Endodermal cell (in vitro differentiated cells): ENCODE measurements at regions not wholly inside any gene's neighbourhood (a gene's known extent, or its start where the extent isn't known, plus 50 kb on each side); places are given as distances from the start of the nearest gene placed in this dataset.
"Not testable (repeated sequence)": the region's sequence is repeated elsewhere in the genome, so short reads cannot be mapped to it uniquely, and the experiment has no call there.

Source experiments
- DNase-seq: peaks from one replicate; pipeline ENCODE4 v3.0.0-alpha.2; 2017
- H3K27ac ChIP-seq: 2 replicates; pipeline ENCODE4 v1.5.1; 2013; ENCODE audit warnings: mild to moderate bottlenecking, low read depth, low read length, moderate library complexity
- H3K27me3 ChIP-seq: 2 replicates; pipeline ENCODE4 v1.6.1; 2013; ENCODE audit warnings: mild to moderate bottlenecking, low read length, moderate library complexity; ENCODE audit not compliant: insufficient read depth, control insufficient read depth, poor library complexity, severe bottlenecking
- H3K36me3 ChIP-seq: 2 replicates; pipeline ENCODE4 v1.7.0; 2013; ENCODE audit warnings: mild to moderate bottlenecking, low read length, moderate library complexity; ENCODE audit not compliant: control insufficient read depth, insufficient read depth
- H3K4me1 ChIP-seq: one replicate; pipeline ENCODE4 v1.7.0; 2013; ENCODE audit warnings: low read length; ENCODE audit not compliant: control insufficient read depth, insufficient read depth
- H3K4me3 ChIP-seq: 2 replicates; pipeline ENCODE4 v1.5.1; 2013; ENCODE audit warnings: mild to moderate bottlenecking, low read length, moderate library complexity
- H3K9ac ChIP-seq: 2 replicates; pipeline ENCODE4 v1.6.1; 2013; ENCODE audit warnings: mild to moderate bottlenecking, low read length, moderate library complexity; ENCODE audit not compliant: poor library complexity, severe bottlenecking; ENCODE audit errors: extremely low read depth
- H3K9me3 ChIP-seq: 2 replicates; pipeline ENCODE4 v1.6.1; 2013; ENCODE audit warnings: mild to moderate bottlenecking, low read length, moderate library complexity; ENCODE audit not compliant: control insufficient read depth
- H3K27ac Mint-ChIP-seq: 2 replicates; pipeline ENCODE4 v1.8.0; 2020; ENCODE audit warnings: mixed read lengths
- H3K27me3 Mint-ChIP-seq: 2 replicates; pipeline ENCODE4 v1.8.0; 2021; ENCODE audit warnings: mild to moderate bottlenecking, mixed read lengths; ENCODE audit not compliant: insufficient read depth
- H3K36me3 Mint-ChIP-seq: 2 replicates; pipeline ENCODE4 v1.8.0; 2020; ENCODE audit warnings: low read depth, mixed read lengths
- H3K4me1 Mint-ChIP-seq: 2 replicates; pipeline ENCODE4 v1.8.0; 2020; ENCODE audit warnings: mixed read lengths
- H3K4me3 Mint-ChIP-seq: 2 replicates; pipeline ENCODE4 v1.8.0; 2020; ENCODE audit warnings: mild to moderate bottlenecking, moderate library complexity, mixed read lengths
- H3K9me3 Mint-ChIP-seq: 2 replicates; pipeline ENCODE4 v1.8.0; 2020; ENCODE audit warnings: mild to moderate bottlenecking, mixed read lengths
- WGBS, 2 experiments: methylation state at CpG; one replicate each; pipeline versions ENCODE4 v1.1.5 to v1.1.7; 2013; ENCODE audit warnings: missing lambda C conversion rate in 2 of 2, mixed read lengths in 1 of 2; ENCODE audit not compliant: insufficient coverage in 1 of 2, insufficient read length in 1 of 2; 5-methylcytosine and 5-hydroxymethylcytosine counted together
- TF ChIP-seq, protein P1 (sequence below): fragments of 200-600 bp; sonication (generic); conservative IDR thresholded peaks from 2 replicates; pipeline ENCODE4 v1.5.0; 2021; ENCODE audit warnings: antibody characterized with exemption, mild to moderate bottlenecking

DNA sequence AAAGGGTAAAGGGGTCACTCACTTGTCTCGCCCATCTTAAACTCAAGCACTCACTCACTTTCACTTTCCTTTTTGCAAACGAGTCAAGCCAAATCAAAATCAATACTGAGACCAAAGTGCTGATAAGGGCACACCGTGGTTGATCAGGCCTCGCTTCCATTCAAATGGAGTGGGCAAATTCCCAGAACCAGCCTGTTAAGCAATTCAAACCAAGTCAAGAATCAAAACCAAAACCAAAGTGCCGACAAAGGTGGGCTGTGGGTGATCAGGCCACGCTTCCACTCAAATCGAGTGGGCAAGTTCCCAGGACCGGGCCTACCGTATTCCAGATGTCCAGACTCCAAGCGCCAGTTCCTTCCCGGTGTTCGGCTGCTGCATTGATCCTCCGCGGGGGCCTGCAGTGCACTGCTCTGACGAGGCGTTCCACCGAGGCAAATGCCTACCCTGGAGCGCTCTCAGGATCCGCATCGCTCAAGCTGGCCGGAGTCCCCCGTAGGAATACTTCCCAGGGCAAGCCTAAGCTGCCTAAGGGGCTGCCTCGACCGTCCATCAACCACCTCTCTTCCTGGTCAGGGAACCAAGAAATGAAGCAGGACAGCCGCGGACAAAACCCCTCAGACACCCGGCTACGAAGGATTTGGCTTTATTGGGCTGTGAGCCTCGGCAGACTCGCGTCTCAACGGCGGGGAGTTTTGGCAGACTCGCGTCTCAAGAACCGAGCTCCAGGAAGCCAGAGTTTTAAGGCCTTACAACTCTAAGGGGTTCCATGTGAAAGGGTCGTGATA, 89.9 kb upstream of the SLC1A4 start:
- Histone ChIP-seq H3K36me3 (no peaks in the 10 kb centered on the region), H3K4me1 (no peaks in the 10 kb centered on the region), H3K9me3 (no peaks in the 10 kb centered on the region), H3K27me3 (no peaks in the 10 kb centered on the region), H3K9ac (no peak overlapping the region), H3K27ac (no peak overlapping the region), H3K4me3 (no peak overlapping the region)
- Mint-ChIP-seq H3K27ac (no peak overlapping the region), H3K36me3 (no peaks in the 10 kb centered on the region), H3K27me3 (peaks cover 10% of the 10 kb centered on the region), H3K4me1 (no peaks in the 10 kb centered on the region), H3K9me3 (peaks cover 2% of the 10 kb centered on the region), H3K4me3 (no peak overlapping the region)
- WGBS, 2 experiments, result 88 to 92% methylated on average over 27 to 37 of the region's 37 CpGs
- DNase-seq, result no peak
- TF ChIP-seq, protein P1, sequence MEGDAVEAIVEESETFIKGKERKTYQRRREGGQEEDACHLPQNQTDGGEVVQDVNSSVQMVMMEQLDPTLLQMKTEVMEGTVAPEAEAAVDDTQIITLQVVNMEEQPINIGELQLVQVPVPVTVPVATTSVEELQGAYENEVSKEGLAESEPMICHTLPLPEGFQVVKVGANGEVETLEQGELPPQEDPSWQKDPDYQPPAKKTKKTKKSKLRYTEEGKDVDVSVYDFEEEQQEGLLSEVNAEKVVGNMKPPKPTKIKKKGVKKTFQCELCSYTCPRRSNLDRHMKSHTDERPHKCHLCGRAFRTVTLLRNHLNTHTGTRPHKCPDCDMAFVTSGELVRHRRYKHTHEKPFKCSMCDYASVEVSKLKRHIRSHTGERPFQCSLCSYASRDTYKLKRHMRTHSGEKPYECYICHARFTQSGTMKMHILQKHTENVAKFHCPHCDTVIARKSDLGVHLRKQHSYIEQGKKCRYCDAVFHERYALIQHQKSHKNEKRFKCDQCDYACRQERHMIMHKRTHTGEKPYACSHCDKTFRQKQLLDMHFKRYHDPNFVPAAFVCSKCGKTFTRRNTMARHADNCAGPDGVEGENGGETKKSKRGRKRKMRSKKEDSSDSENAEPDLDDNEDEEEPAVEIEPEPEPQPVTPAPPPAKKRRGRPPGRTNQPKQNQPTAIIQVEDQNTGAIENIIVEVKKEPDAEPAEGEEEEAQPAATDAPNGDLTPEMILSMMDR, result no peak

DNA sequence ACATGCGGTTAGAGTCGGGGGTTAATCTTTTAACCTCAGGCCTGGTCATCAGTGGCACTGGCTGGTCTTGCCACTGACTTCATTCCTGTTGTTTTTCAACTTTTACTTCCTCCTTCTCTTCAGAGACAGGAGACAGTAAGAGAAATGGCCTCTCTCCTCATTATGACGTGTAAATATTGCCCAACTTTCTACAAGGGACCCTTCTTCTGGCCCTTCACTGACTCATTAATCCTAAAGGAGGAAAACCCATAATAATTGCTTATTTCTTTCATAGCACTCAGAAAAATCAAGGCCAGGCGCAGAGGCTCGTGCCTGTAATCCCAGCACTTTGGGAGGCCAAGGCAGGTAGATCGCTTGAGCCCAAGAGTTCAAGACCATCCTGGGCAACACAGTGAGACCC, 89.3 kb upstream of the SLC1A4 start:
- H3K9me3 ChIP-seq, result not testable (repeated sequence)
- WGBS, 2 experiments, result 85 to 90% methylated on average over 6 of the region's 6 CpGs

DNA sequence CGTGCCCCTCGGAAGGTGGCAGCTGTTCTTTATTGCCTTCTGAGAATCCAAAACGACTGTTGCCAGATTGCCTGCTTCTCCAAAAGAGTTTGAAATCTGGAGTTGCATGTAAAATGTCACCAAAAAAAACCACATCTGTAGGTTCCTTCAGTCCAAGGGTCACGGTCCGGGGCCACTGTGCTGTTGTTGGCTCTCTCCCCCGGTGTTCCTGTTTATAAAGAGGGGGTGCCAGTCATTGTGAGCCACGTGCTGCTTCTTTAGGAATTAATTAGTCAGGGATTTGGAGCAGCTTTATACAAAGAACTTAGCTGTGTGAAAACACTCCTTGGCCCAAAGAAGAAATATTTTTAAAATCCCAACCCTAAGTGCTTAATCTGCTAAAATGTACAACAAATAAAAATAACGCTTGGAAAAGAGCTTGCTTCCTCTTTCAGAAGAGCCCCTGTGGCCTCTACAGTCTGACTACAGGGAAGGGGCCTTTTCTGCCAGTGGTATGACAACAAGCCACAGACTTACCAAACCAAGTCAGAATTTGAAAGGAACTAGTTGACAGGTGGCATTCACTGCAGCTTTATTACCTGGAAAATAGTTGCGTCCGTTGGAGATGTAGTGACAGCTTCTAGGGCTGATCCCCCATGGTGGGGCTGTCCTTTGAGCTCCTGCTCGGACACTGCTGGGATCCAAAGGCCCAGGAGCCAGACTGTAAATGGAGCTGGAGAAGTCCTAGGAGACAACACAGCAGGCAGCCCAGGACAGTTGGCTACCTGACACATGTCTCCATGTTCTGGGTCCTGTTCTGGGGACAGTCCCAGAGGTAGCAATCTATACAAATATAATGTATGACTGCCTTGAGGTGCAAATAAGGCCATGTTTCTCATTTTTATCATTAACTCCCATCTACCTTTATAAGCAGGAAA, 84.5 kb upstream of the SLC1A4 start:
- Mint-ChIP-seq H3K27ac (no peak overlapping the region), H3K27me3 (no peaks in the 10 kb centered on the region), H3K9me3 (no peaks in the 10 kb centered on the region), H3K4me1 (peaks cover 13% of the 10 kb centered on the region), H3K4me3 (no peak overlapping the region), H3K36me3 (no peaks in the 10 kb centered on the region)
- TF ChIP-seq, protein P1, result no peak
- no peak for DNase-seq
- no peak overlapping the region for H3K27ac ChIP-seq
- H3K27me3 ChIP-seq, result no peaks in the 10 kb centered on the region
- WGBS, 2 experiments, result 83 to 85% methylated on average over 8 to 11 of the region's 11 CpGs
- H3K4me1 ChIP-seq, result no peaks in the 10 kb centered on the region
- H3K36me3 ChIP-seq, result no peaks in the 10 kb centered on the region
- H3K9ac ChIP-seq, result no peak overlapping the region
- H3K9me3 ChIP-seq, result no peaks in the 10 kb centered on the region
- no peak overlapping the region for H3K4me3 ChIP-seq

More for the DNA sequence above, 89.3 kb upstream of the SLC1A4 start:
- H3K27ac ChIP-seq, H3K9me3 Mint-ChIP-seq, H3K4me3 Mint-ChIP-seq, H3K27me3 ChIP-seq, DNase-seq, H3K36me3 ChIP-seq, H3K4me3 ChIP-seq, H3K36me3 Mint-ChIP-seq, H3K27me3 Mint-ChIP-seq, H3K4me1 Mint-ChIP-seq, H3K4me1 ChIP-seq, H3K9ac ChIP-seq, H3K27ac Mint-ChIP-seq: not testable (repeated sequence)
